IMR-90 (cell line): ENCODE measurements at regions not wholly inside any gene's neighbourhood (a gene's known extent, or its start where the extent isn't known, plus 50 kb on each side); places are given as distances from the start of the nearest gene placed in this dataset.

ENCODE experiments used
- CTCF ChIP-seq: conservative IDR thresholded peaks from 2 replicates; pipeline ENCODE4 v1.5.1; 2012; ENCODE audit warnings: mild to moderate bottlenecking, low read depth, low read length, improper control_type of control experiment
- MAFK ChIP-seq: IDR thresholded peaks from 2 replicates; pipeline ENCODE4 v1.6.1; 2012; ENCODE audit warnings: low read depth, low read length, improper control_type of control experiment
- POLR2A ChIP-seq: IDR thresholded peaks from 2 replicates; pipeline ENCODE4 v1.6.1; 2012; ENCODE audit warnings: mild to moderate bottlenecking, low read depth, low read length

- TF ChIP-seq POLR2A (no peak), CTCF (no peak), MAFK (no peak)
Measured at GRCh38 chr4:159776961-159777360, 674.1 kb downstream of the RAPGEF2 start.
